ENCODE measurements at regions not wholly inside any gene's neighbourhood (a gene's known extent, or its start where the extent isn't known, plus 50 kb on each side); places are given as distances from the start of the nearest gene placed in this dataset.

GRCh38 chr3:89625945-89626344 is 518.5 kb downstream of the EPHA3 start:
- no peak for DNase-seq

- DNase-seq: no peak
These were observed 521.6 kb downstream of the EPHA3 start for GRCh38 chr3:89628856-89629670.

DNA sequence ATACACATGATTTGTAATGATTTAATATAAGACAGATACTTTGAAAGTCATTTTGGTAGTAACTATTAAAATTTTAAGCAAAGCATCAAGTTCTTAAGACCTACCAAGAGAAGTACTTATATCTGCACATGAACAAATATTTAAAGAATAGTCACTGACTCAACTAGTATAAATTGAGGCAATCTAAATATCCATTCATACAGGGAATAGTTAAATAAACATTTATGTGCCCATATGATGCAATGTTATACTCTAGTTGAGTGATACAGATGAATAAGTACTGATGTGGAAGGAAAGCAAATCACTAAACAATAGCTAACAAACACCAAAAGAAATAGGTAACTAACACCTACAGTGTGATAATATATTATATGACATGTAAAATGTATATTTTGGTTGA is 527.7 kb downstream of the EPHA3 start:
- DNase-seq: no peak

GRCh38 chr3:89644716-89645115 is 537.3 kb downstream of the EPHA3 start:
- DNase-seq: no peak

GRCh38 chr3:89649431-89649830 is 542.0 kb downstream of the EPHA3 start:
- DNase-seq: no peak

DNA sequence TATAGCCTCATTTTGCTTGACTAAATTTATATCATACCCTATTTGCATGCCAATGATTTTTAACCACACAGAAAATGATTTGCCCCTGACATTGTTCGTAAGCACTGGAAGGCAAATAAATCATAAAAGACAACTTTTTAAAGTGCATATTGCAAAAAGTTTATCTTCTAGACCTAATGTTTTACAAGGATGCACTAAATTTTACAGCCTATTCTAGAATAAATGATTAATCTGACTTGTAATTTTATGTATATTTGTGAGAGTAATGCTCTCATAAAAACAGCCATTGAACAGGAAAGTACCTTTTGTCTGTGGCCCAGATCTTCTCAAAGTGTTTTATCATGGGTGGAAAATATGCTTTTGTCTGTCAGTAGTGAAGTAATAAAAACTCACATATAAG is 546.6 kb downstream of the EPHA3 start:
- DNase-seq: no peak

GRCh38 chr3:89656388-89656787 is 549.0 kb downstream of the EPHA3 start:
- no peak for DNase-seq

DNA sequence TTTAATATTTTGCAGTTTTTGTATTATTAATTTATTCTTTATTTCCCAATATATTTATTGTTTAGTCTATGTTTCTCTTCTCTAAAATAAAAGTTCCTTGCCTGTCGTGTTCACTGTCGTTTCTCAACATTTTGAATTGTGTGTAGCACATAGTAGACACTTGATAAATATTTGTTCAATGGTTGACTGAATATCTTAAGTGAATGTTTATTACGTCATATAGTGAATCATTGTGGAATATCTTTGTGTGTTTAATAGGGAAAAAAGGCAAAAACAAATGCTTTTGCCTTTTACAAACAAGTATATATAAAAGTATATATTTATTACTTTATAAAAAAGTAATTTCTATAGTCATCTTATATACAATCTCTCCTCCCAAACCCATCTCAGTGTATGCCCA is 572.3 kb downstream of the EPHA3 start:
- no peak for DNase-seq

DNA sequence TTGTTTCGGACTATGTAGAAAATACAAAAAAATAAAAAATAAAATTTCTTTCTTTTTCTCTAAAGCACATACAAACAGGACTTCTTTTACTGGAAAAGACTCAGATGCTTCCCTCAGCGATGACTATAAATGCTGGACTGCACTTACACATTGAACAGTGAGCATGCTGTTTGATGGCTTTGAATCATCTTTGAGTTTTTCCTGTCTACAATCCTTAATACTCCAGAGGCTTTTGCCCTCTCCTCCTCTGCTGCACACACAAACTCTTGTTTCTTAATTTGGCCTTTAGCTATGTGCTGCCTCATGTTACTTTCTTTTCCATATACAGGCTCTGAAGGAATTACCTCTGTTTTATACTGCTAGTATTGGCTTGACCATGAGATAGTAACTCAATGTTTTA is 575.1 kb downstream of the EPHA3 start:
- no peak for DNase-seq

DNA sequence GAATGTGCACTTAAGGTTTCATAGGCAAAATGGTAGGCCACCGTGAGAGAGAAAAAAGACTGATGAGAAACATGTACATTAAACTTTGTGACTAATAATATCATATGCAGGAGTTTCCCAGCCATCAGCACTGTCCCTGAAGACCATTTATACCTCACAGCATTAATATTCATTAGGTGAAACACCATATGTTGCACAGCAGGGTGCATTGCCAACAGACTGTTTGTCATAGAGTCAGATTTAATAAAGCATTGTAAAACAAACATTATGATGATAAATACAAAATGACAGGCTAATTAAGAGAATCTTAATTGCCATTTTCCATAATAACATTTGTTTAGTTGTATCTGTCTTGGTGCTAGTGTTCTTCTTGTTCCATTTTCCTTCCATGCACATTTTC is 578.3 kb downstream of the EPHA3 start:
- DNase-seq: no peak

- DNase-seq: no peak
These were observed 583.2 kb downstream of the EPHA3 start for GRCh38 chr3:89690646-89691045.

- DNase-seq: no peak
These were observed 585.2 kb downstream of the EPHA3 start for GRCh38 chr3:89692601-89693000.

- DNase-seq: no peak
These were observed 590.0 kb downstream of the EPHA3 start for GRCh38 chr3:89697321-89697916.

GRCh38 chr3:89698208-89698830 is 590.9 kb downstream of the EPHA3 start:
- no peak for DNase-seq

- no peak for DNase-seq
These were observed 591.8 kb downstream of the EPHA3 start for GRCh38 chr3:89699229-89699628.

- DNase-seq: no peak
These were observed 592.4 kb downstream of the EPHA3 start for GRCh38 chr3:89699771-89700170.

GRCh38 chr3:89702404-89702803 is 595.0 kb downstream of the EPHA3 start:
- DNase-seq: no peak

DNA sequence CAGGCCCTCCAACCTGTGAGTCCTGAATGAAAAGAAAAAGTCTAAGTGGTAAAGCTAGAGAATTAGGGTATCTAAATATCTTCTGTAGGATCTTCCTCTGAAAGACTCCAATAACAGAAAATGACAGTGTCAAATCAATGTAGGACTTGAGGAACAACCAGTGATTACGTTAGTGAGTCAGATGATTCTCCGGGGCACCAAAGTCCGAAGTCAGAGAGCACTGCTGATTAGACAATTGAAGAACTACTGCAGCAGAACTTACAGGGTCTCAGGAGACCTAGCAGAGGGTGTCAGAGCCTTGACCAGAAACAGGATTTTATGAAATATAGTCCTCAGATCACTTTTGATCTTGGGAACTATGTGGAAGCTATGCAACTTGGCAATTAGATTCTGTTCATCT is 605.8 kb downstream of the EPHA3 start:
- DNase-seq: no peak

GRCh38 chr3:89714237-89714636 is 606.8 kb downstream of the EPHA3 start:
- no peak for DNase-seq

GRCh38 chr3:89740080-89740880 is 632.9 kb downstream of the EPHA3 start:
- no peak for DNase-seq

DNA sequence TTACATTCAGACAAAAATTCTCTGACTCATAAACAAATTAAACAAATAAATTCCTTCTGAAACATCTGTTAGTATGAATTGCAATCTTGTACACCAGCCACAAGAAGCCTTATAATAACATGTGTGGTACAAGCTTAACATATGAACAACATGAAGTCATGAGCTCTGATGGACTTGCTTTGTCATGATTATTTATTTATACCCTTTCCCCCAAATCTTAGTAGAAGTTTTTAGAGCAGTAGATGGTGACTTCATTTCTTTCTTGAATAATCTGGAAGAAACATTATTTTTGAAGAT is 633.4 kb downstream of the EPHA3 start:
- DNase-seq: no peak

DNA sequence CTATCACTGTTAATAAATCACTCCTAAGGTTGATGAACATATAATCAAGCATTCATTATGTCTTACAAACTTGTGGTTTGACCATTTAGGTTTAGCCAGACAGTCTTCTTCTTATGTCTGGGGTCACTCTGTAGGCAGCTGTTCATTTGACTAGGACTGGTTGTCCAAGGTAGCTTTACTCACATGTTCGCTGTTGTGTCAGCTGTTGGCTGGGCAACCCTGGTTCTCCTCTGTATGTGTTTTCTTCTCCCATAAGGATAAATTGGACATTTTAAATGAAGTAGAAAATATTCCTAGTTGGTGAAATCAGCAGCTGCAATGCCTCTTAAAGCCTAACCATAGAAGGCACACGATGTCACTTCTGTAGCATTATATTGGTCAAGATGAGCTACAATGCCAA is 635.1 kb downstream of the EPHA3 start:
- DNase-seq: no peak
